MM.1S (cell line): ENCODE measurements at regions not wholly inside any gene's neighbourhood (a gene's known extent, or its start where the extent isn't known, plus 50 kb on each side); places are given as distances from the start of the nearest gene placed in this dataset.
A peak's percentile ranks its signal among the peaks of the same experiment; 100 is the strongest.
"Not testable (repeated sequence)": the region's sequence is repeated elsewhere in the genome, so short reads cannot be mapped to it uniquely, and the experiment has no call there.

Experiments used
- DNase-seq: peaks from one replicate; pipeline ENCODE4 v3.0.0-alpha.2; 2015
- H2AFZ ChIP-seq: fragments of 300-600 bp; sonication (generic); 2 replicates; pipeline ENCODE4 v1.6.0; 2016; ENCODE audit warnings: antibody characterized with exemption, low read length
- H3F3A ChIP-seq: fragments of 300-600 bp; sonication (generic); 2 replicates; pipeline ENCODE4 v1.6.1; 2016; ENCODE audit warnings: mild to moderate bottlenecking, antibody characterized with exemption, low read length, moderate library complexity, mixed read lengths; ENCODE audit not compliant: insufficient read depth
- H3K27ac ChIP-seq: fragments of 300-600 bp; sonication (generic); 2 replicates; pipeline ENCODE4 v1.5.1; 2016; ENCODE audit warnings: mild to moderate bottlenecking, low read length
- H3K27me3 ChIP-seq: fragments of 300-600 bp; sonication (generic); replicated peaks from 2 replicates; pipeline ENCODE4 v1.6.0; 2016; ENCODE audit warnings: low read length; ENCODE audit not compliant: insufficient read depth
- H3K36me3 ChIP-seq: fragments of 300-600 bp; sonication (generic); replicated peaks from 2 replicates; pipeline ENCODE4 v1.6.1; 2016; ENCODE audit warnings: mild to moderate bottlenecking, low read length, mixed read lengths; ENCODE audit not compliant: insufficient read depth
- H3K4me1 ChIP-seq: fragments of 300-600 bp; sonication (generic); 2 replicates; pipeline ENCODE4 v1.6.1; 2016; ENCODE audit warnings: low read length, mixed read lengths
- H3K4me2 ChIP-seq: fragments of 300-600 bp; sonication (generic); 2 replicates; pipeline ENCODE4 v1.6.0; 2016; ENCODE audit warnings: low read depth, low read length
- H3K4me3 ChIP-seq: fragments of 300-600 bp; sonication (generic); 2 replicates; pipeline ENCODE4 v1.5.1; 2016; ENCODE audit warnings: low read length, mixed read lengths
- H3K79me2 ChIP-seq: fragments of 300-600 bp; sonication (generic); 2 replicates; pipeline ENCODE4 v1.6.1; 2016; ENCODE audit warnings: mixed run types, low read length, mixed read lengths
- H3K9ac ChIP-seq: fragments of 300-600 bp; sonication (generic); 2 replicates; pipeline ENCODE4 v1.6.1; 2016; ENCODE audit warnings: low read length, mixed read lengths
- H3K9me2 ChIP-seq: fragments of 300-600 bp; sonication (generic); replicated peaks from 2 replicates; pipeline ENCODE4 v1.6.1; 2016; ENCODE audit warnings: mild to moderate bottlenecking, low read length, mixed read lengths; ENCODE audit not compliant: insufficient read depth
- H3K9me3 ChIP-seq: fragments of 300-600 bp; sonication (generic); replicated peaks from 2 replicates; pipeline ENCODE4 v1.6.1; 2016; ENCODE audit warnings: mild to moderate bottlenecking, low read length, mixed read lengths; ENCODE audit not compliant: insufficient read depth
- H4K20me1 ChIP-seq: fragments of 300-600 bp; sonication (generic); 2 replicates; pipeline ENCODE4 v1.6.1; 2016; ENCODE audit warnings: mild to moderate bottlenecking, low read length, moderate library complexity, mixed read lengths; ENCODE audit not compliant: insufficient read depth
- EZH2 ChIP-seq: fragments of 300-600 bp; sonication (generic); optimal IDR thresholded peaks from 2 replicates; pipeline ENCODE3; 2017; ENCODE audit warnings: low read depth, mild to moderate bottlenecking, antibody characterized with exemption, low read length, mixed read lengths
- EZH2phosphoT487 ChIP-seq: fragments of 300-600 bp; sonication (generic); IDR thresholded peaks from 2 replicates; pipeline ENCODE4 v1.6.1; 2018; ENCODE audit warnings: antibody characterized with exemption, low read length
- TF ChIP-seq, protein P1 (sequence below): fragments of 300-600 bp; sonication (generic); IDR thresholded peaks from 2 replicates; pipeline ENCODE4 v1.5.1; 2016; ENCODE audit warnings: antibody characterized with exemption, low read length, mixed read lengths

DNA sequence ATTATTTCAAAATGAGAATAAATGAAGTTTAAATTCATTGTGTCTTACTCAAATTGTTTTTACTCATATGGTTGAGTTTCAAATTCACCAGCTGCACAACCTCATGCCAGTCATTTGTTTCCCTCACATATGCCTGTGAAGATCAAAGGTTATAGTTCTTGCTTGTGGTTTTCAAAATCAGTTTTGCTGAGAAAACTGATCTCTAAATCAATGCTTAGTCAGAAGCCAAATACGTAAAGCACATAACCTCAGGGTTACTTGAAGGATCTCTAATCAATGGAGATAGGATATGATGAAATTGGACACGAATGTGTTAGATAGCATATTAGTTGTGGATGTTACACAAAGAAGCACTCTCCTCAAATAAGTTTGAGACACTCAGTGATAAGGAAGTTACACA, 400.7 kb downstream of the CHL1 start:
- not testable (repeated sequence) for H3K4me2 ChIP-seq, H3K9me2 ChIP-seq, H3K27ac ChIP-seq

DNA sequence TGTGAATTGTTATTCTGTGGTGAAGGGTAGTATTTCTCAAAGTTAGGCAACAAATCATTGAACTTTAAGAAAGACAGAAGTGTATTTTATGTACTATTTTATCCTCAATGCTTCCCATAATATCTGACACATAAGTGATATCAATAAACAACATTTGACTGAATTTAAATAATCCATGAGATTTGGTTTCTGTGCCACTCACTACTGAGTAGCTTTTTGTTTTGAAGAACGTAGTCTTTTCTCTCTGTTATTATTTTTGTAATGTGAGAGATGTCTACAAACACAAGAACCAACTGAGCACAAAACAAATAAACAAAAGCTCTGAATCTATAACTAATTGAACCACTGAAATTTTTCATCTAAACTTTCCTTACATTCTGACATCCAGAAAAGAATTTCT, 401.2 kb downstream of the CHL1 start:
- not testable (repeated sequence) for H3K9me3 ChIP-seq, H3K4me2 ChIP-seq, H3K4me1 ChIP-seq, H3F3A ChIP-seq, H3K27ac ChIP-seq, H3K4me3 ChIP-seq, H3K27me3 ChIP-seq, H3K9me2 ChIP-seq, DNase-seq, H3K9ac ChIP-seq, H2AFZ ChIP-seq, H3K36me3 ChIP-seq, H3K79me2 ChIP-seq, H4K20me1 ChIP-seq

More for the DNA sequence above, 400.7 kb downstream of the CHL1 start:
- not testable (repeated sequence) for H3K79me2 ChIP-seq, H3K27me3 ChIP-seq, H3K9me3 ChIP-seq, H3K4me3 ChIP-seq, H3K36me3 ChIP-seq, H2AFZ ChIP-seq, H4K20me1 ChIP-seq, H3K9ac ChIP-seq, H3F3A ChIP-seq, H3K4me1 ChIP-seq
- DNase-seq: peak; percentile 5

DNA sequence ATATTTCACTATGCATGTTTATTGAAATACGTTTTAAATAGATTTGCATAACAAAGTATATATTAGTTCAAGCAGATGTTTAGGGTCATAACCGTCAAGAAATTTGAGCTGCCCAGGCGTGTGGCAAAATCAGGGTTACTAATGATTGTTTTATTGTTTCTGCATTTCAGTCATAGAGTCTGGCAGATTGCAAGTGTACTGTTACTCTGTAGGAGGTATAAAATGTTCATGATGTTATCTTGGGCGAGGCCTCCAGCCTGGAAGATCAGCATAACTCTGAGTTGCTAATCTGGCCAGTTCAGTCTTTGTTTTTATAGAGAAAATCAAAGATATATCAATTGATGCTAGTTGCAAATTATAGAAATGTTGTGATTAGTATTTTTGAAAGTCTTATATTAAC, 410.9 kb downstream of the CHL1 start:
- H3K36me3 ChIP-seq, H3K9me3 ChIP-seq, H3K4me2 ChIP-seq, H3K79me2 ChIP-seq, H3K4me3 ChIP-seq, H3F3A ChIP-seq, H4K20me1 ChIP-seq, DNase-seq, H3K9me2 ChIP-seq, H3K27ac ChIP-seq, H3K9ac ChIP-seq, H3K27me3 ChIP-seq, H3K4me1 ChIP-seq, H2AFZ ChIP-seq: not testable (repeated sequence)

DNA sequence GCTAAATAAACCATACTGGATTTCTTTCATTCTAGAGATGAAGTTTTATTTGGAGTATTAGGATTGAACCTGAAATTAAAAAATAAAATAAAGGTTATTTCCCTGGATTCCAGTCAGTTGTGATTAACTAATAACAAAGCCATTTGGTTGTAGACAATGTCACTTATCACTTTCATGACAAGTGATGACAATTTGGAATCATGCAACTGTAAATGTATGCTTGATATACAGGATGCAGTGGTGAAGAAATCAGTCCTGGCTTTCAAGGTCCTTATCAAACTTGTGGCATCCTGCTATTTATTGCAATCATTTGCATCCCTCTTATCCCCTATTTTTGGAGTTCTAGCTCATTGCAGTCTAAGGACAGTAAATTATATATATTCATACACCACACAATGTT, 425.2 kb downstream of the CHL1 start:
- Histone ChIP-seq H3K4me2 (no peak overlapping the region), H3K36me3 (no peaks in the 10 kb centered on the region), H3K9ac (no peak overlapping the region), H3F3A (no peaks in the 10 kb centered on the region), H3K4me3 (no peak overlapping the region), H3K27ac (no peak overlapping the region), H3K27me3 (no peaks in the 10 kb centered on the region), H3K9me3 (no peaks in the 10 kb centered on the region), H3K4me1 (no peaks in the 10 kb centered on the region), H3K79me2 (no peaks in the 10 kb centered on the region), H3K9me2 (no peaks in the 10 kb centered on the region), H4K20me1 (no peaks in the 10 kb centered on the region), H2AFZ (no peak overlapping the region)
- no peak for DNase-seq
- TF ChIP-seq EZH2 (no peak), EZH2phosphoT487 (no peak)
- TF ChIP-seq, protein P1, sequence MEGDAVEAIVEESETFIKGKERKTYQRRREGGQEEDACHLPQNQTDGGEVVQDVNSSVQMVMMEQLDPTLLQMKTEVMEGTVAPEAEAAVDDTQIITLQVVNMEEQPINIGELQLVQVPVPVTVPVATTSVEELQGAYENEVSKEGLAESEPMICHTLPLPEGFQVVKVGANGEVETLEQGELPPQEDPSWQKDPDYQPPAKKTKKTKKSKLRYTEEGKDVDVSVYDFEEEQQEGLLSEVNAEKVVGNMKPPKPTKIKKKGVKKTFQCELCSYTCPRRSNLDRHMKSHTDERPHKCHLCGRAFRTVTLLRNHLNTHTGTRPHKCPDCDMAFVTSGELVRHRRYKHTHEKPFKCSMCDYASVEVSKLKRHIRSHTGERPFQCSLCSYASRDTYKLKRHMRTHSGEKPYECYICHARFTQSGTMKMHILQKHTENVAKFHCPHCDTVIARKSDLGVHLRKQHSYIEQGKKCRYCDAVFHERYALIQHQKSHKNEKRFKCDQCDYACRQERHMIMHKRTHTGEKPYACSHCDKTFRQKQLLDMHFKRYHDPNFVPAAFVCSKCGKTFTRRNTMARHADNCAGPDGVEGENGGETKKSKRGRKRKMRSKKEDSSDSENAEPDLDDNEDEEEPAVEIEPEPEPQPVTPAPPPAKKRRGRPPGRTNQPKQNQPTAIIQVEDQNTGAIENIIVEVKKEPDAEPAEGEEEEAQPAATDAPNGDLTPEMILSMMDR: no peak

DNA sequence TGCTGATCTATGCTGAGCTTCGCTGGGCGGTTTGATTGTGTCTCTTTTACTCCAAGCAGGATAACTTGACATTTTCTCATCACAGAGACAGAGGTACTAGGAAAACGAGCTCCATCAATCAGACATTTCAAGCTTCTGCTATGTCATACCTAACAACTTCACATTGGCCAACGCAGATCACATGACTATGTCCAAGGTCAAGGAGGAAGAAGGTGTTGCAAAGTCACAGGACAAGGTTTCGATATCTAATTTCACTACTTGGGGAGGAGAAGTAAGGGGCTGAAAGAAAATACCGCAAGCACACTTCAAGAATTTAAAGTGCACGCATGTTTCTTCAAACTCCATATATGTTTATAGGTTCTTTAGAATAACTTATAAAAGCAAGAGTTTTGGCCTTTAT, 425.8 kb downstream of the CHL1 start:
- H3K27ac ChIP-seq: no peak overlapping the region
- no peaks in the 10 kb centered on the region for H3K4me1 ChIP-seq
- no peak overlapping the region for H3K4me2 ChIP-seq
- no peaks in the 10 kb centered on the region for H3K36me3 ChIP-seq
- no peaks in the 10 kb centered on the region for H3K27me3 ChIP-seq
- TF ChIP-seq, protein P1: no peak
- TF ChIP-seq EZH2 (no peak), EZH2phosphoT487 (no peak)
- no peaks in the 10 kb centered on the region for H3K9me3 ChIP-seq
- no peaks in the 10 kb centered on the region for H3F3A ChIP-seq
- no peaks in the 10 kb centered on the region for H3K9me2 ChIP-seq
- no peak overlapping the region for H2AFZ ChIP-seq
- H4K20me1 ChIP-seq: no peaks in the 10 kb centered on the region
- H3K79me2 ChIP-seq: no peaks in the 10 kb centered on the region
- H3K4me3 ChIP-seq: no peak overlapping the region
- no peak for DNase-seq
- H3K9ac ChIP-seq: no peak overlapping the region
